ENCODE measurements at regions not wholly inside any gene's neighbourhood (a gene's known extent, or its start where the extent isn't known, plus 50 kb on each side); places are given as distances from the start of the nearest gene placed in this dataset.

GRCh38 chr12:90631591-90632212 lies 323.3 kb downstream of the CCER1 start:
- no peaks in the 10 kb centered on the region for H3K27me3 Mint-ChIP-seq
- ATAC-seq (replicated peaks): no peak
- no peaks in the 10 kb centered on the region for H3K4me1 Mint-ChIP-seq
- H3K27ac Mint-ChIP-seq: no peak overlapping the region
- H3K4me3 Mint-ChIP-seq: no peak overlapping the region
- H3K36me3 Mint-ChIP-seq (ENCODE audit: low read depth): no peaks in the 10 kb centered on the region
- peaks cover 4% of the 10 kb centered on the region for H3K9me3 Mint-ChIP-seq

DNA sequence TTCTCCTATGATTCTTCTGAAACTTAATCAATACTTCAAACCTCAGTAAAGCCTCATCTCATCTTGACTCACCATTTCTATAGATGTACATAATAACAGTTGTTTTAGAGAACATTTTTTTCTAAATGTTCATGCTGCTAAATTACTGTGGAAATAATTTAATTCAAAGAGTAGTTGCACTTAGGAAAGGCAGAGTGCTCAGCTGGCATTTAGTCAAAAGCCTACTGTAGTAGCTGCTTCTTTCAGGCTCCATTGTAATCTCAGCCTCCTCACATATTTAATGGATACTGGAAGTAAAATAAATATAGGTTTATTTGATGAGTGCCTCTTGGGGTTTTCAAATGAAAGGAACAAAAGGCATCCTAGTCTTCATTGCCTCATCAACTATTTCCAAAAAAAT lies 325.0 kb downstream of the CCER1 start:
- Mint-ChIP-seq H3K27me3 (no peaks in the 10 kb centered on the region), H3K36me3 (ENCODE audit: low read depth) (no peaks in the 10 kb centered on the region), H3K4me3 (no peak overlapping the region), H3K27ac (no peak overlapping the region), H3K4me1 (no peaks in the 10 kb centered on the region), H3K9me3 (peaks cover 4% of the 10 kb centered on the region)
- ATAC-seq (replicated peaks): no peak

- Mint-ChIP-seq H3K36me3 (ENCODE audit: low read depth) (no peaks in the 10 kb centered on the region), H3K9me3 (peaks cover 3% of the 10 kb centered on the region), H3K27ac (no peak overlapping the region), H3K4me1 (no peaks in the 10 kb centered on the region), H3K4me3 (no peak overlapping the region), H3K27me3 (no peaks in the 10 kb centered on the region)
- ATAC-seq (replicated peaks): no peak
Observed at GRCh38 chr12:90628213-90628612, 326.8 kb downstream of the CCER1 start.

DNA sequence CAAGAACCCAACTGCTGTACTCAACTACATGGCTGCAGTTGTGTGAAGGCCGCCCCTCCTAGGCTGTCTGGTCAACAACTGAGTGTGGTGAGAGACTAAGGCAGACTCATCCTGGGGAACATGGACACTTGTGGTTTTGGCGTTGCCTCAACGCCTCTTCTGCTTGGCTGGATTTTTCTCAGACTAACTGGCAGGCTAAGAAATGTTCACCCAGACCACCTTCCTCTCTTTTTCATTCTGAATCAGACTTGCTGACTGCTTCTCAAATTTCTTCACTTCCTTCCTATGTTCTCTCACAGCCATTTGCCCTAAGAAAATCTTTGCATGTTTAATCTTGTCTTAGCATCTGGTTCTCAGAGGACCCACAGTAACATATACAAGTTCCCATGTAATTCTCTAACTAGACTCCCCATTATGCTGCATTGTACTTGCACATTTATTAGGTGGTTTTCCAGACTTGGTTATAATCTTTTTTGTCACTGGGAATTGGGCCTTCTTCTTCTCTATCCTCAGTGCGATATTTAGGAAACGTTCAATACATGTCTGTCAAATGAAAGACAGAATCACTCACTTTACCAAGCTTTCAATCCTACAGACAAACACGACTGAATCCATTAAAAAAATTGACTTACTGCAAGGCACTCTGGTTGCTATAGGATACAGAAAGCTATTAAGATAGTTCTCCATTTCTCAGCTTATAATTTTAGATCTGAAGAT lies 327.6 kb downstream of the CCER1 start:
- ATAC-seq (replicated peaks): no peak
- Mint-ChIP-seq H3K4me1 (no peaks in the 10 kb centered on the region), H3K9me3 (no peaks in the 10 kb centered on the region), H3K36me3 (ENCODE audit: low read depth) (no peaks in the 10 kb centered on the region), H3K4me3 (no peak overlapping the region), H3K27me3 (no peaks in the 10 kb centered on the region), H3K27ac (no peak overlapping the region)

GRCh38 chr12:90622431-90622830 lies 332.5 kb downstream of the CCER1 start:
- Mint-ChIP-seq H3K4me1 (no peaks in the 10 kb centered on the region), H3K27ac (no peak overlapping the region), H3K36me3 (ENCODE audit: low read depth) (no peaks in the 10 kb centered on the region), H3K9me3 (peaks cover 3% of the 10 kb centered on the region), H3K4me3 (no peak overlapping the region), H3K27me3 (peaks cover 3% of the 10 kb centered on the region)
- ATAC-seq (replicated peaks): no peak

DNA sequence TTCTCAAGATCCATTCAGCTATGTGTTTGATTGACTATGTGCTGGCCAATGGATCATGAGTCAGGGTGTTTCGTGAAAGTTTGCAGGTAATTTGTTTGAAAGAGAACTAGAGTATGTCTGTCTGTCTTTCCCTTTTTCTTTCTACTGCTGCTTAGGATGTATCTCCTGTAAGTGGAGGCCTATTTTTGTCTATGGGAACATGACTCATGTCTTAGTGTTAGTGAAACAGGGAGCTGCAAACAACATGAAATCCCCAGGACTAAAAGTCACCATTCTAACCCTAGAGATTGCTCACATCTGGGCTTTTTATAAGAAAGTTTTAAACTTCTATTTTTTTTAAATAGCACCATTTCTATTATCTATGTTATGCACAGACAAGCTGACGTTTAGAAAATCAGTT lies 333.0 kb downstream of the CCER1 start:
- H3K27me3 Mint-ChIP-seq: peaks cover 3% of the 10 kb centered on the region
- no peaks in the 10 kb centered on the region for H3K36me3 Mint-ChIP-seq (ENCODE audit: low read depth)
- no peak overlapping the region for H3K4me3 Mint-ChIP-seq
- no peak for ATAC-seq (replicated peaks)
- no peak overlapping the region for H3K27ac Mint-ChIP-seq
- peaks cover 3% of the 10 kb centered on the region for H3K9me3 Mint-ChIP-seq
- H3K4me1 Mint-ChIP-seq: no peaks in the 10 kb centered on the region

GRCh38 chr12:90619943-90620342 lies 335.0 kb downstream of the CCER1 start:
- H3K4me3 Mint-ChIP-seq: no peak overlapping the region
- ATAC-seq (replicated peaks): no peak
- H3K27me3 Mint-ChIP-seq: peaks cover 6% of the 10 kb centered on the region
- no peak overlapping the region for H3K27ac Mint-ChIP-seq
- no peaks in the 10 kb centered on the region for H3K4me1 Mint-ChIP-seq
- peaks cover 3% of the 10 kb centered on the region for H3K9me3 Mint-ChIP-seq
- no peaks in the 10 kb centered on the region for H3K36me3 Mint-ChIP-seq (ENCODE audit: low read depth)

- H3K27me3 Mint-ChIP-seq: peaks cover 6% of the 10 kb centered on the region
- ATAC-seq (replicated peaks): no peak
- H3K36me3 Mint-ChIP-seq (ENCODE audit: low read depth): no peaks in the 10 kb centered on the region
- no peak overlapping the region for H3K4me3 Mint-ChIP-seq
- H3K27ac Mint-ChIP-seq: no peak overlapping the region
- H3K9me3 Mint-ChIP-seq: peaks cover 7% of the 10 kb centered on the region
- H3K4me1 Mint-ChIP-seq: no peaks in the 10 kb centered on the region
Observed at GRCh38 chr12:90618586-90618985, 336.4 kb downstream of the CCER1 start.

- no peak overlapping the region for H3K4me3 Mint-ChIP-seq
- H3K27ac Mint-ChIP-seq: no peak overlapping the region
- peaks cover 2% of the 10 kb centered on the region for H3K27me3 Mint-ChIP-seq
- no peaks in the 10 kb centered on the region for H3K4me1 Mint-ChIP-seq
- H3K9me3 Mint-ChIP-seq: peaks cover 4% of the 10 kb centered on the region
- ATAC-seq (replicated peaks): no peak
- no peaks in the 10 kb centered on the region for H3K36me3 Mint-ChIP-seq (ENCODE audit: low read depth)
Observed at GRCh38 chr12:90611891-90612290, 343.1 kb downstream of the CCER1 start.

GRCh38 chr12:90611048-90611447 lies 343.9 kb downstream of the CCER1 start:
- Mint-ChIP-seq H3K9me3 (peaks cover 4% of the 10 kb centered on the region), H3K4me1 (no peaks in the 10 kb centered on the region), H3K36me3 (ENCODE audit: low read depth) (no peaks in the 10 kb centered on the region), H3K27me3 (no peaks in the 10 kb centered on the region), H3K27ac (no peak overlapping the region), H3K4me3 (no peak overlapping the region)
- no peak for ATAC-seq (replicated peaks)

- H3K27ac Mint-ChIP-seq: no peak overlapping the region
- no peaks in the 10 kb centered on the region for H3K27me3 Mint-ChIP-seq
- no peak overlapping the region for H3K4me3 Mint-ChIP-seq
- H3K36me3 Mint-ChIP-seq (ENCODE audit: low read depth): no peaks in the 10 kb centered on the region
- ATAC-seq (replicated peaks): no peak
- H3K9me3 Mint-ChIP-seq: no peaks in the 10 kb centered on the region
- no peaks in the 10 kb centered on the region for H3K4me1 Mint-ChIP-seq
Observed at GRCh38 chr12:90593596-90594295, 361.2 kb downstream of the CCER1 start.

GRCh38 chr12:90589956-90590355 lies 365.0 kb downstream of the CCER1 start:
- Mint-ChIP-seq H3K27me3 (peaks cover 3% of the 10 kb centered on the region), H3K27ac (no peak overlapping the region), H3K4me3 (no peak overlapping the region), H3K36me3 (ENCODE audit: low read depth) (no peaks in the 10 kb centered on the region), H3K9me3 (no peaks in the 10 kb centered on the region), H3K4me1 (no peaks in the 10 kb centered on the region)
- ATAC-seq (replicated peaks): no peak

DNA sequence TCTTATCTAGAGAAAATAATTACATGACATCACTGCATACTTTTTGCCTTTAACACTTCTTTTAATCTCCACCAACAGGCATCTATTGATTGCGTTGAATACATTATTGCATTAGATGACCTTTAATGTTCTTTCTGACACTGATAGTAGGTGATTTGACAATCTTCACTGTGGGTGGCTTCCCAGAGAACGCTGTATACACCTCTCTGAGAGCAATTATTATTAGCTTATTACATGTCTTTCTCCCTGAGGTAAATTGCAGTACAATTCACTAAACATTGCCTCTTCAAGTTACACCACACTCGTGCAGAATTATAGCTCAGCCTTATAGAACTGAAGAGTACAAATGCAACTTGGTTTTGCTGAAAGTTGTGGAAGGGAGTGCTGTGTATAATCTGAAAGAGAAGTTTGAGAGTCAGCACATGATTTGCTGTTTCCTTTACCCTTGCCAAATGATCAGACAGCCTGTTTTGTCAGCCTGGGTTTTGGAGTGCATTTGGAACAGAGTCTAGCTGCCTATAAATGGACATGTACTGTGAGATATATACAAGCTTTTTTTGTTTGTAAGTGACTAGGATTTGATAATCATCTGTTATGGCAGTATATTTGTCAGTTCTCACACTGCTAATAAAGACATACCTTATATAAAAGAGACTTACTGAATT lies 369.2 kb downstream of the CCER1 start:
- no peak overlapping the region for H3K4me3 Mint-ChIP-seq

DNA sequence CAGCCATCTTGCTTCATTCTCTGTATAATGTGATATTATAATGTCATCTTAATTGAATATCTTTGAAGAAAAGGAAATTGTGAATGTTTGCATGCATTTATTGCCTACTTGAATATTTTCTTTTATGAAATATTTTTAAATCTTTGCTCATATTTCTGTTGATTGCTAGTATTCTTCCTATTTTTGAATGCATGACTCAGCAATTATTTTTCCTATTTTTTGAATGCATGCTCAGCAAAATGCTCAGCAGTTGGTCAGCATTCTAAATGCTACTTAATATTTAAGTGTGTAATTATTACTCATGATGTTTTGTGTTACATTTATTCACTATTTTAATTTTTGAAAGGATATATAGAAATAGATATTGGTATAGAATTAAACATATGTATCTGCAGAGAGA lies 378.3 kb downstream of the CCER1 start:
- no peak overlapping the region for H3K4me3 Mint-ChIP-seq
- no peaks in the 10 kb centered on the region for H3K27me3 Mint-ChIP-seq
- no peak overlapping the region for H3K27ac Mint-ChIP-seq
- no peak for ATAC-seq (replicated peaks)
- no peaks in the 10 kb centered on the region for H3K9me3 Mint-ChIP-seq
- no peaks in the 10 kb centered on the region for H3K4me1 Mint-ChIP-seq
- no peaks in the 10 kb centered on the region for H3K36me3 Mint-ChIP-seq (ENCODE audit: low read depth)

More for the DNA sequence above, 369.2 kb downstream of the CCER1 start:
- no peaks in the 10 kb centered on the region for H3K4me1 Mint-ChIP-seq
- H3K27ac Mint-ChIP-seq: no peak overlapping the region
- peaks cover 3% of the 10 kb centered on the region for H3K27me3 Mint-ChIP-seq
- ATAC-seq (replicated peaks): no peak
- no peaks in the 10 kb centered on the region for H3K9me3 Mint-ChIP-seq
- H3K36me3 Mint-ChIP-seq (ENCODE audit: low read depth): no peaks in the 10 kb centered on the region

GRCh38 chr12:90575995-90576394 lies 379.0 kb downstream of the CCER1 start:
- no peaks in the 10 kb centered on the region for H3K27me3 Mint-ChIP-seq
- H3K27ac Mint-ChIP-seq: no peak overlapping the region
- H3K4me1 Mint-ChIP-seq: no peaks in the 10 kb centered on the region
- no peaks in the 10 kb centered on the region for H3K36me3 Mint-ChIP-seq (ENCODE audit: low read depth)
- no peak for ATAC-seq (replicated peaks)
- no peak overlapping the region for H3K4me3 Mint-ChIP-seq
- no peaks in the 10 kb centered on the region for H3K9me3 Mint-ChIP-seq

Measured in activated T-helper 17 cell treated with anti-CD3 and anti-CD28 coated beads, Interleukin-2, amount 50 U/mL, for 72 hours (primary cell).